Activated naive CD4-positive, alpha-beta T cell treated with anti-CD3 and anti-CD28 coated beads for 36 hours (primary cell): ENCODE measurements at regions not wholly inside any gene's neighbourhood (a gene's known extent, or its start where the extent isn't known, plus 50 kb on each side); places are given as distances from the start of the nearest gene placed in this dataset.

ENCODE experiments used
- CTCF ChIA-PET: fragments of 350-600 bp; sonication (Branson Sonifier 250); formaldehyde crosslinking; loops from one replicate; lab custom pipeline; 2021; ENCODE audit warnings: antibody characterized with exemption; lab: Charles Lee
- DNase-seq: peaks from one replicate; pipeline ENCODE4 v3.0.0-alpha.2; 2020
- H3K27ac Mint-ChIP-seq: one replicate; pipeline ENCODE4 v1.8.0; 2021; ENCODE audit warnings: mild to moderate bottlenecking, mixed read lengths
- H3K27me3 Mint-ChIP-seq: one replicate; pipeline ENCODE4 v1.8.0; 2021; ENCODE audit warnings: low read depth, mixed read lengths
- H3K36me3 Mint-ChIP-seq: one replicate; pipeline ENCODE4 v1.8.0; 2021; ENCODE audit warnings: low read depth, mixed read lengths
- H3K4me1 Mint-ChIP-seq: one replicate; pipeline ENCODE4 v1.8.0; 2021; ENCODE audit warnings: low read depth, mixed read lengths
- H3K4me3 Mint-ChIP-seq: one replicate; pipeline ENCODE4 v1.8.0; 2021; ENCODE audit warnings: mild to moderate bottlenecking, moderate library complexity, mixed read lengths
- H3K9me3 Mint-ChIP-seq: one replicate; pipeline ENCODE4 v1.8.0; 2021; ENCODE audit warnings: mixed read lengths
- intact Hi-C: fragments of 100-400 bp; cut with micrococcal nuclease; formaldehyde crosslinking; loops from one replicate; pipeline ENCODE4 v1.15.1; 2023

DNA sequence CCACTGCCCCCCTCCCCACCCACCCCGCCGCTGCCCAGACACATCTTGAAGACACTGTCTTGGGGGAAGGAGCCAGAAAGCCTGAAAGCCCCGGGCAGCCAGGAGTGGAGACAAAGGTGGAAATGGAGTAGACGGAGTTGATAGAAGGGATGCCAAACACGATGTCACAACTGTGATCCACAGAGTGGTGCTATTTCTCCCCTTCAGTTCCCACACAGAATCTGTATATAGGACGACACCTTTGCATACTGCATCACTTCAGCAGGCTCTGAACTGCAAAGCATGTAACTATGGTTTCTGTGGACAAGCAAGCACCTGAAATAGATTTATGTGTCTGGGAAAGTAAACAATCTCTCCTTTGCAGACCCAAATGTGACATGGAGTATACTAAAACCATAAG is 56.4 kb upstream of the F13A1 start:
- Mint-ChIP-seq H3K4me3 (no peak overlapping the region), H3K27ac (no peak overlapping the region), H3K36me3 (no peaks in the 10 kb centered on the region), H3K27me3 (peaks cover 7% of the 10 kb centered on the region), H3K4me1 (no peaks in the 10 kb centered on the region), H3K9me3 (peaks cover 2% of the 10 kb centered on the region)
- CTCF ChIA-PET = no interaction called here
- no peak for DNase-seq
- intact Hi-C loops = no loop called here

DNA sequence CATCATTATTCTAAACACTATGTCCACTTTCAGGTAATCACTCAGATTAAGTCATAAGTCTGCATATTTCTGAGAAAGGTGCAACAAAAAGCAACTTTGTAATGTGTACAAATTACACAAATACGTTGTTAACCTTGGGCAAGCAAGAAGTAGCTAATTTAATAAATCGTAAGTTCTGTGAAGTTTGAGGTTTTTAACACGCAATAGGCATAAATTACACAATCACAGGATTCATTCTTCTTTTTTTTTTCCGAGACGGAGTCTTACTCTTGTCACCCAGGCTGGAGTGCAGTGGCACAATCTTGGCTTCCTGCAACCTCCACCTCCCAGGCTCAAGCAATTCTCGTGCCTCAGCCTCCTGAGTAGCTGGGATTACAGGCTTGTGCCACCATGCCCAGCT is 57.2 kb upstream of the F13A1 start:
- Mint-ChIP-seq H3K9me3 (peaks cover 2% of the 10 kb centered on the region), H3K4me3 (no peak overlapping the region), H3K36me3 (no peaks in the 10 kb centered on the region), H3K27me3 (peaks cover 7% of the 10 kb centered on the region), H3K27ac (no peak overlapping the region), H3K4me1 (no peaks in the 10 kb centered on the region)
- CTCF ChIA-PET = interaction anchor here (0.7 kb wide), 1 partner anchor 393 kb away, joined by 4 read pairs; no protein-coding TSS in a partner anchor
- intact Hi-C loops = no loop called here
- DNase-seq = no peak

DNA sequence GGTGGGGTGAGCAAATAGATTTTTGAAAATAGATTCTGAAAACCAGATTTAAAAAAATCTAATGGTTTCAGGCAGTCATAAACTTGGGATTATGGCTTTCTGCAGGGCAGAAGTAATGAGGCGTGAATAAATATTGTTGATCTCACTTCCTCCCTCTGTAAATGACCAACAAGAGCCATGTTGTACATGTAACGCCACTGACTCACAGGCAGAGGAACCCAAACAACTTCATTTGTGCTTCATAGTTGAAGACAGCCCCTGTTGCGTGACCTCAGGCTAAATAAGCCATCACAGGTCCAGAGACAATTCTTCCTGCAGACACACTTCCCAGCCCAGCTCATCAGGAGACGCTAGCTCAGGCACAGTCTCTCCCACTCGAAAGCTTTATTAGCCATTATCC is 59.1 kb upstream of the F13A1 start:
- CTCF ChIA-PET = interaction anchor here (0.6 kb wide), 1 partner anchor 60 kb away, joined by 3 read pairs; no protein-coding TSS in a partner anchor
- H3K4me3 Mint-ChIP-seq = no peak overlapping the region
- H3K27me3 Mint-ChIP-seq = peaks cover 3% of the 10 kb centered on the region
- no peak for DNase-seq
- H3K4me1 Mint-ChIP-seq = no peaks in the 10 kb centered on the region
- intact Hi-C loops = no loop called here
- no peak overlapping the region for H3K27ac Mint-ChIP-seq
- no peaks in the 10 kb centered on the region for H3K9me3 Mint-ChIP-seq
- no peaks in the 10 kb centered on the region for H3K36me3 Mint-ChIP-seq

DNA sequence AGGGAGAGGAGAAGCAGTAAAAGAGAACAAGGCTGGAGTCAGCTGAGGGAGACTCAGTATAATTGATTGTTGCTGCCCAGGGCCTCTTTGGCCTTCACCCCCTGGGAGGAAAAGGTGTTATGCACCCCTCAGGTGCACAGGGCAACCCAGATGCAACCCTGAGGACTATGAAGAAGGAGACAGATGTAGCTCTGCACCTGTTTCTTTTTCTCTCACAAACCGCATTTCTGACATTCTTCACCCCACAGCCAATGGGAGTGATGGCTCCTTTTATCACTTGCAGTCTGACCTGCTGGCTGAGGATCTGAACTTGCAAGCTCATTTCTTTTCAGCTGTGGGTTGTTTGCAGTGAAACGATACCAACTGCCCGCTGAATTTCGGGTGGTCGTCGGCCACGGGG is 64.1 kb upstream of the F13A1 start:
- H3K4me3 Mint-ChIP-seq = no peak overlapping the region
- H3K27ac Mint-ChIP-seq = no peak overlapping the region
- no peak for DNase-seq
- no peaks in the 10 kb centered on the region for H3K27me3 Mint-ChIP-seq
- CTCF ChIA-PET = no interaction called here
- no peaks in the 10 kb centered on the region for H3K9me3 Mint-ChIP-seq
- H3K36me3 Mint-ChIP-seq = no peaks in the 10 kb centered on the region
- intact Hi-C loops = no loop called here
- H3K4me1 Mint-ChIP-seq = no peaks in the 10 kb centered on the region

DNA sequence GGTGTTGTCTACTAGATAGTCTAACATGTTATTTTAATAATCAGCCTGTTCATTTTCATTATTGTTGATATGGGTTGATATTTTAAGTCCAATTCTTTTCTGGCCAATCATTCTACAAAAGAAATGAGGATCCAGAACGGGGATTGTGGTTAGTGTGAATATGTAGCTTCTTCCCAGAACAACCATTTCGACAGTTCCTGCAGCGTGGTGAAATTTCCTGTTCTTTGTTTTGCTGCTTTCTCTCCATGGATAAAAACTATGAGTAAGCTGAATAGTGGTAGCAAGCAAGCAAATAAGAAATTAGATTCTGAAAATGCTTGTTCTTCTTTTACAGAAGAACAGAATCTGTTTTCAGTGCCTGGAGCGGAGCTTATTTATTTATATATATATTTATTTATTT is 65.5 kb upstream of the F13A1 start:
- H3K4me1 Mint-ChIP-seq = no peaks in the 10 kb centered on the region
- no peak overlapping the region for H3K4me3 Mint-ChIP-seq
- intact Hi-C loops = no loop called here
- no peaks in the 10 kb centered on the region for H3K9me3 Mint-ChIP-seq
- CTCF ChIA-PET = no interaction called here
- H3K27ac Mint-ChIP-seq = no peak overlapping the region
- peaks cover 6% of the 10 kb centered on the region for H3K27me3 Mint-ChIP-seq
- H3K36me3 Mint-ChIP-seq = no peaks in the 10 kb centered on the region
- no peak for DNase-seq

DNA sequence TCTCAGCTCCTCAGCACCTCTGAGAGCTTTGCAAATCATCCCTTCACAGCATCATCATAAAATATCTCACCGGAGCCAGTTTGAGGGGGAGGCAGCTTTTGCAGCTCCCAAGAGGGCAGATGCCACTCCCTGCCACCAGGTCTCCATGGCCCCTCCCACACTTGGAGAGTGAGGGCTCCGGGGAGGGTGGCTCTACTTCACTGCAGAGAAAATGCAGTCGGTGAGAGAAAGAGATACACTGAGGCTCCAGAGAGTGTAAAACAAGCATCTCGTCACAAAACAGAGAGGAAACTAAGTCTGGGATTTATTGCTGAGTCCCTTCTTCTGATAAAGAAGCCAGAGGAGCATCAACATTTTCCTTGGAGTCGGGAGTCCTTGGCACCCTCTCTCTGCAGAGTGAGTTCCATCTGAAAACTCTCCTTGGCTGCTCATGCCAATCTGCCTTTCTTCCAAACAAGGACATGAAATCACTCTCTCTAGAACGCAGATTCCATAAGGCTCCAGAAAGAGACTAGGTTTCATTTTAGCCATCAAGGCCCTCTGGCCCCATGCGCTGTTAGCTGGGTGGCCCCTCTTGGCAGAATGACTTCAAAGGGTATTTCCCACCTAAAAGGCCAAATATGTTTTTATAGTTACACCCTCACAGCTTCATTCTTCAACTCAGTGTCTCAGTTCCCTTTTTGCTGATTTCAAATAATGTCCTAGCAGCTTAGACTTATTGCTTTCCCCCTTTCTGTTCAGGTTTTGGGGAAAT is 70.6 kb upstream of the F13A1 start:
- CTCF ChIA-PET = no interaction called here
- Mint-ChIP-seq H3K36me3 (no peaks in the 10 kb centered on the region), H3K27me3 (peaks cover 18% of the 10 kb centered on the region), H3K9me3 (no peaks in the 10 kb centered on the region), H3K27ac (no peak overlapping the region), H3K4me1 (no peaks in the 10 kb centered on the region), H3K4me3 (no peak overlapping the region)
- no peak for DNase-seq
- intact Hi-C loops = no loop called here

DNA sequence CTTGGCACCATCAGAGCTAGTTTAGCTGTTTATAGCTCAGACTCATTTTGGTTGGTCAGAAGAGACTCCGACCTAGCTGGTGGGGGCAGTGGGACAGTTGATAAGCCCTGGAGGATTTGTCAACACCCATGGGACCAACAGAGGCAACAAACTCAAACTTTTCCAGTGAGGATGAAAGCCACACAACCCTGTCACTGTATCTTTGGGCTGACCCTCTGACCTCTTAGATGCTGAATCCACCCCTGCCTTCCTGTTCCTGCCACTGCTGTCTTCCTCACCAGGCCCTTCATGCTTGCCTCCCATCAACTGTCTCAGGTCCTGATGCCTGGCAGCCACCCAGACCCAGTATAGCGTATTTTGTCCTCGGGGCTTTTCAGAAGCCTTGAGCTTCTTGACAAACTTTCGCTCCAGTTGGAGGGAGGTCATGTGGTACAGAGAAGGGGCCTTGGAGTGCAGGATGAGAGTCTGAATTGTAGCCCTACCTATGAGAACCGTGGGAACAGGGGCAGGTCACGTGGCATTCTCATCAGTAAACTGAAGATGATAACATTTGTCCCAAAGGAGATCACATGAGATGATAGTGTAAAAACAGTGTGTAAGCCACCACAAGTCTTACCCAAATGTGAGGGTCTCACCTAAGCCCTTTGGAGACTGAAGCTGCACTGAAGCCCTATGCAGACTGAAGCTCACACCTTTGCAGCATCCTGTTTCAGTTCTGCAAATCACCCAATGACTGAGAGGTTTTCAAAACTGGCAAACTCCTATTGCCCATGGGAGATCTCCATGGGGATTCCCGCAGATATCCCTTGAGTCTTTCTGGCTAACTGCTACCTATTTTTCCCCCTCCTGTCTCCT is 72.0 kb upstream of the F13A1 start:
- Mint-ChIP-seq H3K4me3 (no peak overlapping the region), H3K27me3 (peaks cover 28% of the 10 kb centered on the region), H3K36me3 (no peaks in the 10 kb centered on the region), H3K4me1 (no peaks in the 10 kb centered on the region), H3K9me3 (no peaks in the 10 kb centered on the region), H3K27ac (no peak overlapping the region)
- intact Hi-C loops = no loop called here
- CTCF ChIA-PET = interaction anchor here (0.6 kb wide), 1 partner anchor 905 kb away, joined by 3 read pairs; no protein-coding TSS in a partner anchor
- DNase-seq = no peak

DNA sequence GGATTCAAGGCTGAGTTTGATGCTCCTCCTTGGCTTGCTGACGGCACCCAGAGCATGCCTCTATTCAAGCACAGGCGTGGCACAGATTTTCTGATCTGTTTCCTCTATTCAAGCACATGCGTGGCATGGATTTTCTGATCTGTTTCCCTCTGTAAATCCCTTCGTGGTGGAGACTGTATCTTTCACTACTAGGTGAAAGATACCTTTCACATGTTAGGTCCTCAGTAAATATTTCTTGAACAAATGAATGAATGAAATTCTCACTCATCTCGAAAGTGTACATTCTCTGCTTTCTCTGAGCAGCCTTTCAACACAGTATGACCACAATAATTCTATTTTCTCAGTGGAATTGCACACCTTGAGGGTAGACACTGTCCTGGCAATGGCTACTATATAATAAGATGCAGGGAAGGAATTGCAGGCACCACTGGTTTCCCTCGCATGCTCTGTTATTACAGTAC is 72.6 kb upstream of the F13A1 start:
- DNase-seq = no peak
- intact Hi-C loops = no loop called here
- Mint-ChIP-seq H3K9me3 (no peaks in the 10 kb centered on the region), H3K27me3 (peaks cover 32% of the 10 kb centered on the region), H3K36me3 (no peaks in the 10 kb centered on the region), H3K4me1 (no peaks in the 10 kb centered on the region), H3K27ac (no peak overlapping the region), H3K4me3 (no peak overlapping the region)
- CTCF ChIA-PET = interaction anchor here (0.6 kb wide), 1 partner anchor 905 kb away, joined by 3 read pairs; no protein-coding TSS in a partner anchor

DNA sequence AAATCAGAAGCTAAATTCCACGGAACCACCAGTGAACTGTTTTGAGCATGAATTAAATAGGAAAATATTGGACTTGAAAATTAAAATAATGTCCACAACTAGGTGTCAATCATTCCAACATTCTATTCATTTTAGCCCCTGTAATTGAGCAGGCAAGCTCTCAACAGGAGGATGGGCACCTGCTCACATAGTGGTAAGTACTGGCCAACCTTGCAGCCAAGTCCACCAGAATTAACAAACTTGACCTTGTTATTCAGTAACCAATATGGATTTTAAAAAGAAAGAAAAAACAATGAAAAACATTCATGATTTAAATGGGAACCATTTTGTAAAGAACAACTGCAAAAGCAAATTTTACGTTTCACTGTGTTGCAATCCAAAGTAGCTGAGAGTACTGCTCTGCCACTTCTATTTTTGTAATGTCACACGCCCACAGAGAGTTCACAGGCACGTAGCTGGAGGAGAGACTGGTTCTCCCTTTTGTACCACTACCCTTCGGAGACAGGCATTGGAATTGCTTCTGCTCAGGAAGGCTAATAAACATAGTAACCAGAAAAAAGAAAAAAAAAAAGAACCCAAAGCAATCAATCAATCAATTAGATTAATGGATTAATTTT is 75.2 kb upstream of the F13A1 start:
- CTCF ChIA-PET = interaction anchor here (0.5 kb wide), 1 partner anchor 598 kb away, joined by 3 read pairs; no protein-coding TSS in a partner anchor
- no peak overlapping the region for H3K4me3 Mint-ChIP-seq
- intact Hi-C loops = no loop called here
- no peaks in the 10 kb centered on the region for H3K4me1 Mint-ChIP-seq
- H3K27ac Mint-ChIP-seq = no peak overlapping the region
- peaks cover 29% of the 10 kb centered on the region for H3K27me3 Mint-ChIP-seq
- H3K9me3 Mint-ChIP-seq = no peaks in the 10 kb centered on the region
- no peak for DNase-seq
- H3K36me3 Mint-ChIP-seq = no peaks in the 10 kb centered on the region

DNA sequence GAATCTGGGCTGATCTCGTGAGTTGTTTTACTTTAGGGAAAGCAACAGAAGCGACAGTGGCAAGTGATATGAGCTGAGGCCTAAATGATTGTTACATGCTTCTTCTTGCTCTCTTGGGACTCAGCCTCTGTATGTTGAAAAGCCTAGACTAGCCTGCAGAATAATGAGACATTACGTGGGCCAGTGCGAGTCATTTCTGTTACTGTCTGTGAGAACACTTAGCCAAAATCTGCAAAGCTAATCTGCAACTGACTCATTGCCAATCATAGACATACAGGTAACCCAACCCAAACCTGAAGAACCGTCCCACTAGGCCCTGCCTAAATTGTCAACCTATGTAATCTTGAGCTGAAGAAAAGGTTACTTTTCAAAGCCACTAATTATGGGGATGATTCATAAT is 77.4 kb upstream of the F13A1 start:
- Mint-ChIP-seq H3K27ac (no peak overlapping the region), H3K4me1 (no peaks in the 10 kb centered on the region), H3K4me3 (no peak overlapping the region), H3K36me3 (no peaks in the 10 kb centered on the region), H3K9me3 (no peaks in the 10 kb centered on the region), H3K27me3 (peaks cover 25% of the 10 kb centered on the region)
- no peak for DNase-seq
- CTCF ChIA-PET = no interaction called here
- intact Hi-C loops = no loop called here

DNA sequence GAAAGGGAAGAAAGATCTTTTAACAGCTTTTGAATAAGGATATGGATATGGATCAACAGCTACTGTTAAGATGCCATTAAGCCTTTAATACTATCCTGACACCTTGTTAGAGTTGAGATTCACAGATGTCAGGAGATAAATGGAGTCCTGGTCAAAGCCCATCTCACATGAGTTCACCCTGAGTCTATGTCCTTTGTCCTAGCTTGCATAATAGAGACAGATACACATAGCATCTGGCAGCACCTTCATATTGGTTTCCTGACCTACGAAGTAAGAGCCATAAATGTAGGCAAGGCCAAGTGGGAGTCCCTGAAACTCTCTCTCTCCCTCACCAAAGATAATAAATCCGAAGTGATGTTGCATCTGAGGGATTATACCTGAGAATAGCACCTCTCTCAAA is 79.1 kb upstream of the F13A1 start:
- H3K27ac Mint-ChIP-seq = no peak overlapping the region
- no peak overlapping the region for H3K4me3 Mint-ChIP-seq
- intact Hi-C loops = no loop called here
- H3K36me3 Mint-ChIP-seq = no peaks in the 10 kb centered on the region
- H3K4me1 Mint-ChIP-seq = no peaks in the 10 kb centered on the region
- CTCF ChIA-PET = no interaction called here
- no peaks in the 10 kb centered on the region for H3K9me3 Mint-ChIP-seq
- no peak for DNase-seq
- peaks cover 19% of the 10 kb centered on the region for H3K27me3 Mint-ChIP-seq

DNA sequence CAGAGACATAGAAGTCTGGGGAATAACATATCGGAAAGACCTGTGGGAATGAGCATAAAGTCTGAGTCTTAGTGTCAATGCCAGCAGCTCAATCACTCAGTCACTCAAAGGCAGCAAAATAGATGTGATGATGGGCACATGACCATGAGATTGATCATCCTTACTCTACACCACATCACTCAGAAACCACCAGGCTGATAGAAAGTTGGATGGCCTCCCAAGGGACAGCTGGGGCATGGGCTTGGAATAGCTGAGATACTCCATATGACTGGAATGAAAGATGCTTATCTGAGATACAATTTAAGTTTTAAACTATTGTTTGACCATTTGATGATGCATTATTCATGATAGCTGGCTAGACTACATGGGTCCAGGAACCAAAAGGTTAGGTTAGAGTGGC is 80.9 kb upstream of the F13A1 start:
- no peak overlapping the region for H3K27ac Mint-ChIP-seq
- H3K27me3 Mint-ChIP-seq = peaks cover 12% of the 10 kb centered on the region
- no peak for DNase-seq
- CTCF ChIA-PET = no interaction called here
- H3K4me1 Mint-ChIP-seq = no peaks in the 10 kb centered on the region
- no peaks in the 10 kb centered on the region for H3K9me3 Mint-ChIP-seq
- intact Hi-C loops = no loop called here
- H3K36me3 Mint-ChIP-seq = no peaks in the 10 kb centered on the region
- no peak overlapping the region for H3K4me3 Mint-ChIP-seq
